BJ (cell line): ENCODE measurements at regions not wholly inside any gene's neighbourhood (a gene's known extent, or its start where the extent isn't known, plus 50 kb on each side); places are given as distances from the start of the nearest gene placed in this dataset.

Source experiments
- CTCF ChIA-PET: fragments of 350-600 bp; formaldehyde crosslinking; extraction: SDS; loops from one replicate; lab custom pipeline; 2021; ENCODE audit warnings: antibody characterized with exemption, inconsistent platforms; lab: Yijun Ruan, JAX
- POLR2A ChIA-PET: fragments of 300-600 bp; sonication (Branson Sonifier 250); formaldehyde crosslinking; extraction: SDS; loops from one replicate; lab custom pipeline; 2021; ENCODE audit warnings: antibody characterized with exemption; lab: Charles Lee
- DNase-seq: peaks from one replicate; pipeline ENCODE4 v3.0.0-alpha.2; 2011; ENCODE audit warnings: low read depth
- H3K27me3 ChIP-seq: 2 replicates; pipeline ENCODE4 v1.6.0; 2011; ENCODE audit warnings: low read length; ENCODE audit not compliant: control insufficient read depth, insufficient read depth
- H3K36me3 ChIP-seq: 2 replicates; pipeline ENCODE4 v1.5.1; 2011; ENCODE audit warnings: low read length; ENCODE audit not compliant: control insufficient read depth, insufficient read depth
- H3K4me3 ChIP-seq: 2 replicates; pipeline ENCODE4 v1.5.1; 2011; ENCODE audit warnings: low read depth, mild to moderate bottlenecking, control low read depth, low read length
- CTCF ChIP-seq: IDR thresholded peaks from 2 replicates; pipeline ENCODE4 v1.5.1; 2011; ENCODE audit warnings: low read depth, mild to moderate bottlenecking, control low read depth, inconsistent platforms, low read length, moderate library complexity; ENCODE audit not compliant: insufficient read depth

- no peak for DNase-seq
- POLR2A ChIA-PET = no interaction called here
- CTCF ChIA-PET = no interaction called here
- H3K4me3 ChIP-seq = no peak overlapping the region
- no peak for TF ChIP-seq CTCF
- H3K27me3 ChIP-seq = no peaks in the 10 kb centered on the region
- H3K36me3 ChIP-seq = no peaks in the 10 kb centered on the region
Observed at GRCh38 chr5:99636663-99637062, 707.9 kb upstream of the CHD1 start.

- Histone ChIP-seq H3K4me3 (no peak overlapping the region), H3K27me3 (no peaks in the 10 kb centered on the region), H3K36me3 (no peaks in the 10 kb centered on the region)
- CTCF ChIA-PET = no interaction called here
- no peak for DNase-seq
- TF ChIP-seq CTCF = no peak
- POLR2A ChIA-PET = no interaction called here
Observed at GRCh38 chr5:99621772-99622681, 693.2 kb upstream of the CHD1 start.

GRCh38 chr5:99617335-99617734 lies 688.5 kb upstream of the CHD1 start:
- CTCF ChIA-PET = no interaction called here
- no peaks in the 10 kb centered on the region for H3K36me3 ChIP-seq
- no peak overlapping the region for H3K4me3 ChIP-seq
- H3K27me3 ChIP-seq = no peaks in the 10 kb centered on the region
- POLR2A ChIA-PET = no interaction called here
- TF ChIP-seq CTCF = no peak
- DNase-seq = no peak

- DNase-seq = no peak
- no peak overlapping the region for H3K4me3 ChIP-seq
- H3K36me3 ChIP-seq = no peaks in the 10 kb centered on the region
- no peaks in the 10 kb centered on the region for H3K27me3 ChIP-seq
- ChIA-PET CTCF (interaction anchor here (0.6 kb wide), 1 partner anchor 157 kb away, joined by 3 read pairs; no protein-coding TSS in a partner anchor), POLR2A (no interaction called here)
- TF ChIP-seq CTCF = no peak
Observed at GRCh38 chr5:99614888-99615287, 686.1 kb upstream of the CHD1 start.

- Histone ChIP-seq H3K27me3 (no peaks in the 10 kb centered on the region), H3K36me3 (no peaks in the 10 kb centered on the region), H3K4me3 (no peak overlapping the region)
- ChIA-PET POLR2A (no interaction called here), CTCF (no interaction called here)
- TF ChIP-seq CTCF = no peak
- DNase-seq = no peak
Observed at GRCh38 chr5:99607124-99607523, 678.3 kb upstream of the CHD1 start.
